SK-N-SH treated with all-trans-retinoic acid at 6 μM for 48 hours (cell line): ENCODE measurements at regions not wholly inside any gene's neighbourhood (a gene's known extent, or its start where the extent isn't known, plus 50 kb on each side); places are given as distances from the start of the nearest gene placed in this dataset.

Experiments used
- ATAC-seq: fragments of 200-7000 bp; cut with Tn5 transposase; 3 replicates; pipeline ENCODE4 v1.9.1; 2020; ENCODE audit warnings: mild to moderate bottlenecking, moderate library complexity
- ARNTL ChIP-seq: fragments of 450-650 bp; formaldehyde crosslinking; IDR thresholded peaks from 2 replicates; pipeline ENCODE4 v1.5.0; 2020; ENCODE audit warnings: low read depth, mild to moderate bottlenecking, moderate library complexity, borderline replicate concordance
- BACH2 ChIP-seq: fragments of 250-450 bp; sonication (Bioruptor Pico); IDR thresholded peaks from 2 replicates; pipeline ENCODE4 v1.9.0; 2021; ENCODE audit warnings: mild to moderate bottlenecking, borderline replicate concordance
- CREB5 ChIP-seq: fragments of 250-450 bp; sonication (Bioruptor Pico); IDR thresholded peaks from 2 replicates; pipeline ENCODE4 v1.5.1; 2020; ENCODE audit warnings: low read depth, mild to moderate bottlenecking, moderate library complexity
- CSDC2 ChIP-seq: fragments of 250-450 bp; sonication (Bioruptor Pico); IDR thresholded peaks from 2 replicates; pipeline ENCODE4 v1.5.0; 2020; ENCODE audit warnings: mild to moderate bottlenecking, moderate library complexity
- CSRNP3 ChIP-seq: fragments of 250-450 bp; sonication (Bioruptor Pico); IDR thresholded peaks from 2 replicates; pipeline ENCODE4 v1.5.1; 2021; ENCODE audit warnings: mild to moderate bottlenecking, moderate library complexity
- ESRRG ChIP-seq: fragments of 250-450 bp; sonication (Bioruptor Pico); IDR thresholded peaks from 2 replicates; pipeline ENCODE4 v1.6.1; 2021; ENCODE audit warnings: mild to moderate bottlenecking
- ISL1 ChIP-seq: fragments of 250-450 bp; sonication (Bioruptor Pico); IDR thresholded peaks from 2 replicates; pipeline ENCODE4 v2.1.2; 2022; ENCODE audit warnings: mild to moderate bottlenecking, moderate library complexity
- OSR1 ChIP-seq: fragments of 250-450 bp; sonication (Bioruptor Pico); IDR thresholded peaks from 2 replicates; pipeline ENCODE4 v1.8.0; 2022; ENCODE audit warnings: moderate library complexity, mild to moderate bottlenecking, inconsistent platforms
- POU6F1 ChIP-seq: fragments of 250-450 bp; sonication (Bioruptor Pico); IDR thresholded peaks from 2 replicates; pipeline ENCODE4 v1.8.0; 2021; ENCODE audit warnings: low read depth, mild to moderate bottlenecking, moderate library complexity, borderline replicate concordance
- RARB ChIP-seq: fragments of 250-450 bp; sonication (Bioruptor Pico); IDR thresholded peaks from 2 replicates; pipeline ENCODE4 v1.8.0; 2021; ENCODE audit warnings: mild to moderate bottlenecking, moderate library complexity
- SNAI2 ChIP-seq: fragments of 250-450 bp; sonication (Bioruptor Pico); IDR thresholded peaks from 2 replicates; pipeline ENCODE4 v1.5.0; 2020; ENCODE audit warnings: mild to moderate bottlenecking, moderate library complexity
- TCF4 ChIP-seq: fragments of 250-450 bp; sonication (Bioruptor Pico); IDR thresholded peaks from 2 replicates; pipeline ENCODE4 v1.8.0; 2021; ENCODE audit warnings: mild to moderate bottlenecking, moderate library complexity, borderline replicate concordance
- TOX ChIP-seq: fragments of 250-450 bp; sonication (Bioruptor Pico); IDR thresholded peaks from 2 replicates; pipeline ENCODE4 v1.8.0; 2021; ENCODE audit warnings: mild to moderate bottlenecking, moderate library complexity, borderline replicate concordance
- TSHZ2 ChIP-seq: fragments of 250-450 bp; sonication (Bioruptor Pico); IDR thresholded peaks from 2 replicates; pipeline ENCODE4 v1.5.0; 2020; ENCODE audit warnings: mild to moderate bottlenecking, moderate library complexity
- ZC3H10 ChIP-seq: fragments of 250-450 bp; sonication (Bioruptor Pico); IDR thresholded peaks from 2 replicates; pipeline ENCODE4 v1.5.1; 2021; ENCODE audit warnings: mild to moderate bottlenecking, moderate library complexity
- ZFP3 ChIP-seq: fragments of 250-450 bp; sonication (Bioruptor Pico); IDR thresholded peaks from 2 replicates; pipeline ENCODE4 v1.5.0; 2020; ENCODE audit warnings: mild to moderate bottlenecking, moderate library complexity
- ZFP30 ChIP-seq: fragments of 450-650 bp; formaldehyde crosslinking; IDR thresholded peaks from 2 replicates; pipeline ENCODE4 v1.5.0; 2022; ENCODE audit warnings: mild to moderate bottlenecking, moderate library complexity
- ZNF565 ChIP-seq: fragments of 450-650 bp; formaldehyde crosslinking; conservative IDR thresholded peaks from 2 replicates; pipeline ENCODE4 v1.5.0; 2020; ENCODE audit warnings: low read depth, mild to moderate bottlenecking, moderate library complexity
- ZNF70 ChIP-seq: fragments of 450-650 bp; formaldehyde crosslinking; IDR thresholded peaks from 2 replicates; pipeline ENCODE4 v1.5.0; 2020; ENCODE audit warnings: mild to moderate bottlenecking, moderate library complexity
- ZNF8 ChIP-seq: fragments of 450-650 bp; formaldehyde crosslinking; IDR thresholded peaks from 2 replicates; pipeline ENCODE4 v1.5.0; 2020; ENCODE audit warnings: mild to moderate bottlenecking, moderate library complexity

GRCh38 chr7:18305866-18306265 is 189.7 kb upstream of the HDAC9 start:
- ATAC-seq = no peak

GRCh38 chr7:18306696-18307095 is 188.9 kb upstream of the HDAC9 start:
- no peak for ATAC-seq
- no peak for TF ChIP-seq CSRNP3
- no peak for TF ChIP-seq RARB (CRISPR knock-in tag)
- no peak for TF ChIP-seq TSHZ2 (CRISPR knock-in tag)
- TF ChIP-seq ZFP30 (CRISPR knock-in tag) = no peak

More at GRCh38 chr7:18305866-18306265, 189.7 kb upstream of the HDAC9 start:
- TF ChIP-seq ZC3H10 (CRISPR knock-in tag) = no peak

GRCh38 chr7:18308938-18309337 is 186.6 kb upstream of the HDAC9 start:
- ATAC-seq = no peak
- no peak for TF ChIP-seq ESRRG (CRISPR knock-in tag)
- no peak for TF ChIP-seq TSHZ2 (CRISPR knock-in tag)
- no peak for TF ChIP-seq SNAI2 (CRISPR knock-in tag)
- TF ChIP-seq ZNF8 (CRISPR knock-in tag) = no peak
- TF ChIP-seq RARB (CRISPR knock-in tag) = no peak
- no peak for TF ChIP-seq CSDC2 (CRISPR knock-in tag)
- no peak for TF ChIP-seq BACH2 (CRISPR knock-in tag)
- TF ChIP-seq ZC3H10 (CRISPR knock-in tag) = no peak
- no peak for TF ChIP-seq ARNTL (CRISPR knock-in tag)
- TF ChIP-seq POU6F1 (CRISPR knock-in tag) = no peak
- no peak for TF ChIP-seq ISL1 (CRISPR knock-in tag)
- TF ChIP-seq ZNF565 = no peak
- TF ChIP-seq ZFP3 = no peak
- no peak for TF ChIP-seq TOX (CRISPR knock-in tag)
- no peak for TF ChIP-seq CSRNP3
- TF ChIP-seq ZNF70 (CRISPR knock-in tag) = no peak
- no peak for TF ChIP-seq OSR1 (CRISPR knock-in tag)
- no peak for TF ChIP-seq ZFP30 (CRISPR knock-in tag)
- no peak for TF ChIP-seq CREB5 (CRISPR knock-in tag)
- no peak for TF ChIP-seq TCF4
